Prostate gland (tissue), 2 donors: ENCODE measurements at regions not wholly inside any gene's neighbourhood (a gene's known extent, or its start where the extent isn't known, plus 50 kb on each side); places are given as distances from the start of the nearest gene placed in this dataset.
"Not testable (repeated sequence)": the region's sequence is repeated elsewhere in the genome, so short reads cannot be mapped to it uniquely, and the experiment has no call there.

Experiments
- DNase-seq: peaks from one replicate; pipeline ENCODE4 v3.0.0-alpha.2; 2019; ENCODE audit warnings: low spot score
- H3K27ac ChIP-seq, 2 donors: fragments of 200-600 bp; sonication (generic); 2 replicates each; pipeline ENCODE4 v1.5.1; 2017 to 2019
- H3K27me3 ChIP-seq: fragments of 200-600 bp; sonication (generic); replicated peaks from 2 replicates; pipeline ENCODE4 v1.5.1; 2019; ENCODE audit not compliant: insufficient read depth
- H3K36me3 ChIP-seq, 2 donors: fragments of 200-600 bp; sonication (generic); 1 replicate in 1 of 2; 2 replicates in 1 of 2; pipeline versions ENCODE4 v1.5.1 to v1.8.1; 2017 to 2019
- H3K4me1 ChIP-seq: fragments of 200-600 bp; sonication (generic); replicated peaks from 2 replicates; pipeline ENCODE4 v1.5.1; 2019
- H3K4me3 ChIP-seq, 2 donors: fragments of 200-600 bp; sonication (generic); 2 replicates each; pipeline ENCODE4 v1.5.1; 2017 to 2019
- H3K9me3 ChIP-seq: fragments of 200-600 bp; sonication (generic); 2 replicates; pipeline ENCODE4 v1.5.1; 2017
- CTCF ChIP-seq, 4 experiments: fragments of 200-600 bp in 2 of 4; fragments of 450-650 bp in 2 of 4; sonication (generic) in 2 of 4; IDR thresholded peaks; 1 replicate in 3 of 4; 2 replicates in 1 of 4; pipeline ENCODE4 v1.5.1; 2016 to 2019; ENCODE audit warnings: antibody characterized with exemption in 4 of 4, mild to moderate bottlenecking in 2 of 4, moderate library complexity in 2 of 4
- POLR2A ChIP-seq: fragments of 450-650 bp; IDR thresholded peaks from one replicate; pipeline ENCODE4 v1.6.1; 2016; ENCODE audit warnings: antibody characterized with exemption, mild to moderate bottlenecking
- POLR2AphosphoS5 ChIP-seq: sonication (generic); formaldehyde crosslinking; IDR thresholded peaks from one replicate; pipeline ENCODE4 v1.6.1; 2017; ENCODE audit warnings: antibody characterized with exemption
- WGBS: methylation state at CpG from one replicate; pipeline ENCODE4 v1.1.5; 2018; 5-methylcytosine and 5-hydroxymethylcytosine counted together
- intact Hi-C: fragments of 100-400 bp; cut with DNase I; formaldehyde crosslinking; loops from one replicate; pipeline ENCODE4 v1.14.2; 2022

- H3K4me1 ChIP-seq: no peaks in the 10 kb centered on the region
- WGBS: 0% methylated on average over 1 of the region's 1 CpG
- H3K27ac ChIP-seq: no peak overlapping the region
- H3K27me3 ChIP-seq: no peaks in the 10 kb centered on the region
- DNase-seq: no peak
- TF ChIP-seq CTCF (IDR thresholded peaks at IDR 0.05) (no peak), POLR2AphosphoS5 (no peak), POLR2A (no peak)
- no peaks in the 10 kb centered on the region for H3K9me3 ChIP-seq
- intact Hi-C loops: no loop called here
- no peaks in the 10 kb centered on the region for H3K36me3 ChIP-seq
- no peak overlapping the region for H3K4me3 ChIP-seq
Observed at GRCh38 chr1:213541641-213542040, 446.1 kb upstream of the PROX1 start.

GRCh38 chr1:213545181-213545580 is 442.6 kb upstream of the PROX1 start:
- intact Hi-C loops, H3K36me3 ChIP-seq, H3K4me3 ChIP-seq, H3K4me1 ChIP-seq, DNase-seq, H3K27ac ChIP-seq, H3K27me3 ChIP-seq, H3K9me3 ChIP-seq: not testable (repeated sequence)
- 96% methylated on average over 4 of the region's 4 CpGs for WGBS

GRCh38 chr1:213549982-213550381 is 437.8 kb upstream of the PROX1 start:
- WGBS: 84% methylated on average over 3 of the region's 3 CpGs

GRCh38 chr1:213550804-213551203 is 437.0 kb upstream of the PROX1 start:
- H3K9me3 ChIP-seq: no peaks in the 10 kb centered on the region
- intact Hi-C loops: no loop called here
- DNase-seq: no peak
- H3K4me3 ChIP-seq: no peak overlapping the region
- TF ChIP-seq POLR2AphosphoS5: no peak
- TF ChIP-seq CTCF (IDR thresholded peaks at IDR 0.05): no peak
- H3K27me3 ChIP-seq: no peaks in the 10 kb centered on the region
- H3K27ac ChIP-seq: no peak overlapping the region
- H3K4me1 ChIP-seq: no peaks in the 10 kb centered on the region
- 69% methylated on average over 4 of the region's 4 CpGs for WGBS
- no peaks in the 10 kb centered on the region for H3K36me3 ChIP-seq

More at GRCh38 chr1:213549982-213550381, 437.8 kb upstream of the PROX1 start:
- no peak overlapping the region for H3K27ac ChIP-seq
- no peak overlapping the region for H3K4me3 ChIP-seq
- intact Hi-C loops: no loop called here
- no peaks in the 10 kb centered on the region for H3K9me3 ChIP-seq
- no peaks in the 10 kb centered on the region for H3K36me3 ChIP-seq
- no peaks in the 10 kb centered on the region for H3K27me3 ChIP-seq
- DNase-seq: no peak
- no peaks in the 10 kb centered on the region for H3K4me1 ChIP-seq
- TF ChIP-seq POLR2A (no peak), CTCF (IDR thresholded peaks at IDR 0.05) (no peak)

- Histone ChIP-seq H3K27ac (no peak overlapping the region), H3K9me3 (no peaks in the 10 kb centered on the region), H3K27me3 (no peaks in the 10 kb centered on the region), H3K4me1 (no peaks in the 10 kb centered on the region), H3K36me3 (no peaks in the 10 kb centered on the region), H3K4me3 (no peak overlapping the region)
- DNase-seq: no peak
- no peak for TF ChIP-seq CTCF (IDR thresholded peaks at IDR 0.05)
- no peak for TF ChIP-seq POLR2A
- TF ChIP-seq POLR2AphosphoS5: no peak
- 58% methylated on average over 1 of the region's 1 CpG for WGBS
- intact Hi-C loops: no loop called here
Observed at GRCh38 chr1:213552045-213552444, 435.7 kb upstream of the PROX1 start.

GRCh38 chr1:213560226-213560625 is 427.5 kb upstream of the PROX1 start:
- Histone ChIP-seq H3K4me3 (no peak overlapping the region), H3K9me3 (no peaks in the 10 kb centered on the region), H3K27ac (no peak overlapping the region), H3K27me3 (no peaks in the 10 kb centered on the region), H3K4me1 (no peaks in the 10 kb centered on the region), H3K36me3 (no peaks in the 10 kb centered on the region)
- no peak for TF ChIP-seq CTCF (IDR thresholded peaks at IDR 0.05)
- TF ChIP-seq POLR2AphosphoS5: no peak
- no peak for TF ChIP-seq POLR2A
- intact Hi-C loops: no loop called here
- WGBS: 97% methylated on average over 3 of the region's 3 CpGs
- DNase-seq: no peak
